Endothelial cell of umbilical vein (primary cell): ENCODE measurements at regions not wholly inside any gene's neighbourhood (a gene's known extent, or its start where the extent isn't known, plus 50 kb on each side); places are given as distances from the start of the nearest gene placed in this dataset.

Source experiments
- BruUV-seq: library from RNA; stranded (reverse); fragments of 400-500 nt; replicated peaks from 2 replicates; lab custom pipeline; 2021; lab: Mats Ljungman, UMichigan
- CTCF ChIA-PET: fragments of 300-600, 350-600 bp; sonication (Branson Sonifier 250); formaldehyde crosslinking; loops from one replicate; lab custom pipeline; 2021; ENCODE audit warnings: antibody characterized with exemption, inconsistent platforms; lab: Charles Lee
- POLR2A ChIA-PET: fragments of 300-600, 350-600 bp; sonication (Branson Sonifier 250); formaldehyde crosslinking; loops from one replicate; lab custom pipeline; 2021; ENCODE audit warnings: antibody characterized with exemption, inconsistent platforms; lab: Charles Lee
- DNase-seq: peaks from one replicate; pipeline ENCODE4 v3.0.0-alpha.2; 2011; ENCODE audit warnings: low read depth, low spot score
- FAIRE-seq: peaks from 2 replicates; lab custom pipeline; 2011; peaks lifted over from hg19 to GRCh38; lab: Jason Lieb, UNC
- H2AFZ ChIP-seq: 2 replicates; pipeline ENCODE4 v1.6.0; 2012; ENCODE audit warnings: low read depth, low read length, control low read depth, inconsistent platforms
- H3K27ac ChIP-seq: 2 replicates; pipeline ENCODE4 v1.5.1; 2011; ENCODE audit warnings: low read depth, mild to moderate bottlenecking, control low read depth, low read length, moderate library complexity; ENCODE audit not compliant: insufficient read depth
- H3K27me3 ChIP-seq, 2 experiments: 2 replicates each; pipeline versions ENCODE4 v1.6.0 to v1.6.1; 2011; ENCODE audit warnings: low read length in 2 of 2, mixed read lengths in 1 of 2; ENCODE audit not compliant: control insufficient read depth in 2 of 2, insufficient read depth in 2 of 2
- H3K36me3 ChIP-seq, 2 experiments: 2 replicates in 1 of 2; 3 replicates in 1 of 2; pipeline ENCODE4 v1.5.1; 2011; ENCODE audit warnings: low read length in 2 of 2, mild to moderate bottlenecking in 1 of 2, moderate library complexity in 1 of 2; ENCODE audit not compliant: control insufficient read depth in 2 of 2, insufficient read depth in 2 of 2; ENCODE audit errors: extremely low read depth in 1 of 2
- H3K4me1 ChIP-seq: 3 replicates; pipeline ENCODE4 v1.5.1; 2011; ENCODE audit warnings: mild to moderate bottlenecking, low read length; ENCODE audit not compliant: control insufficient read depth, insufficient read depth; ENCODE audit errors: extremely low read depth
- H3K4me2 ChIP-seq: 2 replicates; pipeline ENCODE4 v1.6.1; 2011; ENCODE audit warnings: low read length, control low read depth, mixed read lengths; ENCODE audit not compliant: insufficient read depth
- H3K4me3 ChIP-seq, 3 experiments: fragments of 200-600 bp in 1 of 3; sonication (generic), shearing (Covaris generic) in 1 of 3; replicated peaks in 1 of 3; 2 replicates each; pipeline ENCODE4 v1.5.1; 2011 to 2016; ENCODE audit warnings: control low read depth in 3 of 3, low read length in 3 of 3, mild to moderate bottlenecking in 2 of 3, inconsistent platforms in 1 of 3, low read depth in 1 of 3, moderate library complexity in 1 of 3; ENCODE audit not compliant: insufficient read depth in 1 of 3
- H3K79me2 ChIP-seq: 2 replicates; pipeline ENCODE4 v1.6.0; 2012; ENCODE audit warnings: low read length, inconsistent platforms; ENCODE audit not compliant: control insufficient read depth, insufficient read depth
- H3K9ac ChIP-seq: replicated peaks from 2 replicates; pipeline ENCODE3; 2011; ENCODE audit warnings: low read length, control low read depth; ENCODE audit not compliant: insufficient read depth; ENCODE audit errors: extremely low read depth
- H3K9me1 ChIP-seq: replicated peaks from 3 replicates; pipeline ENCODE4 v1.6.0; 2011; ENCODE audit warnings: mild to moderate bottlenecking, low read length; ENCODE audit not compliant: control insufficient read depth, insufficient read depth; ENCODE audit errors: extremely low read depth
- H3K9me3 ChIP-seq: replicated peaks from 2 replicates; pipeline ENCODE4 v1.5.1; 2012; ENCODE audit warnings: low read length, inconsistent platforms; ENCODE audit not compliant: control insufficient read depth, insufficient read depth
- H4K20me1 ChIP-seq: replicated peaks from 2 replicates; pipeline ENCODE3; 2011; ENCODE audit warnings: mild to moderate bottlenecking, low read length; ENCODE audit not compliant: control insufficient read depth, insufficient read depth; ENCODE audit errors: extremely low read depth
- EZH2 ChIP-seq: IDR thresholded peaks from 2 replicates; pipeline ENCODE4 v1.6.1; 2012; ENCODE audit warnings: borderline replicate concordance, low read depth, mild to moderate bottlenecking, moderate library complexity, low read length, inconsistent platforms; ENCODE audit not compliant: severe bottlenecking
- FOS ChIP-seq: IDR thresholded peaks from 2 replicates; pipeline ENCODE4 v1.6.1; 2011; ENCODE audit warnings: mild to moderate bottlenecking, low read length, moderate library complexity, borderline replicate concordance; ENCODE audit not compliant: insufficient read depth
- GATA2 ChIP-seq: IDR thresholded peaks from 2 replicates; pipeline ENCODE4 v1.7.0; 2011; ENCODE audit warnings: low read depth, mild to moderate bottlenecking, moderate library complexity, mixed read lengths, low read length; ENCODE audit not compliant: insufficient read length, insufficient read depth
- JUN ChIP-seq: IDR thresholded peaks from 2 replicates; pipeline ENCODE4 v1.6.1; 2011; ENCODE audit warnings: borderline replicate concordance, low read depth; ENCODE audit not compliant: insufficient read length, insufficient read depth
- MYC ChIP-seq: IDR thresholded peaks from one replicate; pipeline ENCODE4 v1.6.1; 2011; ENCODE audit warnings: mild to moderate bottlenecking, low read depth, low read length
- POLR2A ChIP-seq: IDR thresholded peaks from 2 replicates; pipeline ENCODE4 v1.6.1; 2012; ENCODE audit warnings: low read depth, mild to moderate bottlenecking, control low read depth, low read length
- POLR2AphosphoS5 ChIP-seq: IDR thresholded peaks from 2 replicates; pipeline ENCODE4 v1.6.1; 2012; ENCODE audit warnings: low read depth, mild to moderate bottlenecking, control low read depth, low read length, moderate library complexity; ENCODE audit not compliant: insufficient read depth
- dilution Hi-C: fragments of 300-500 bp; cut with MboI; formaldehyde crosslinking; loops from one replicate; pipeline ENCODE4 v1.15.0; 2019; ENCODE audit warnings: low sequenced_read_pairs; ENCODE audit not compliant: extremely low pct_ligation_motif_present
- intact Hi-C: fragments of 100-400 bp; cut with micrococcal nuclease; formaldehyde crosslinking; loops from one replicate; pipeline ENCODE4 v1.10.0; 2022
- TF ChIP-seq, protein P1 (sequence below): IDR thresholded peaks from 2 replicates; pipeline ENCODE4 v1.6.1; 2011; ENCODE audit not compliant: insufficient read depth, insufficient read length
- TF ChIP-seq, protein P2 (sequence below), 2 donors: IDR thresholded peaks; 1 replicate in 1 of 2; 2 replicates in 1 of 2; pipeline ENCODE4 v1.5.1; 2011; ENCODE audit warnings: low read length in 2 of 2, mild to moderate bottlenecking in 2 of 2, moderate library complexity in 2 of 2, control low read depth in 1 of 2, inconsistent platforms in 1 of 2, low read depth in 1 of 2; ENCODE audit not compliant: insufficient read depth in 1 of 2; ENCODE audit errors: extremely low read depth in 1 of 2

DNA sequence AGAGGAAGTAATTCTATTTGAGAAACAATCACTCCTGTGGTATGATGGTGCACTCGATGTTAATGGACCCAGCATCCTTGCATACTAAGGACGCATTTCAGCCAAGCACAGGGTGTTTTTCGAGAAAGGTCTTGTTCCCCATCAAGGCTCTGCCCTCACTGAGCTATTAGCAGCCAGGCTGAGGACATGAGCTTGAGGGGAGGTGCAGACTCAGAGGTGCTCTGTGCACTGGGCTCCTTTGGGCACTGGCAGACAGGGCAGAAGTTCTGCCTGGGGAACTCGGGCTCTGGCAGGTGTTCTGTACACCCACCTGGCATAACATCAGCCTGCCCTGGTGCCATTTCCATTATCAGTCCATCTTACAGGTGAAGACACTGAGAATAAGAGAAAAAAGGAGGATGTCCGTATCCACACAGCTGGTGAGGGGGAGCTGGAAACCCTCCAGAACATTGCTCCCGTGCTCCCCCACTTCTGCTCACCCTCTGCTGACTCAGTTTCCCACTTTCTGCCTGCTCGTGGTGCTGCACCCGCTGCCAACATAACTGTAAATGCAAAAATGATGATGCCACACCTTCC lies 92.7 kb upstream of the RET start:
- intact Hi-C loops: no loop called here
- Histone ChIP-seq H3K9me3 (no peaks in the 10 kb centered on the region), H3K4me2 (no peak overlapping the region), H2AFZ (no peak overlapping the region), H3K9ac (no peak overlapping the region), H3K36me3 (no peaks in the 10 kb centered on the region), H3K79me2 (no peaks in the 10 kb centered on the region), H3K27me3 (no peaks in the 10 kb centered on the region), H3K4me1 (no peaks in the 10 kb centered on the region), H3K27ac (no peak overlapping the region), H4K20me1 (no peaks in the 10 kb centered on the region), H3K4me3 (no peak overlapping the region), H3K9me1 (no peaks in the 10 kb centered on the region)
- ChIA-PET CTCF (no interaction called here), POLR2A (no interaction called here)
- DNase-seq (no peak), FAIRE-seq (no peak)
- dilution Hi-C loops: no loop called here
- TF ChIP-seq JUN (no peak), GATA2 (no peak), POLR2AphosphoS5 (no peak), MYC (no peak), POLR2A (no peak), EZH2 (no peak), FOS (no peak)
- TF ChIP-seq, protein P1, sequence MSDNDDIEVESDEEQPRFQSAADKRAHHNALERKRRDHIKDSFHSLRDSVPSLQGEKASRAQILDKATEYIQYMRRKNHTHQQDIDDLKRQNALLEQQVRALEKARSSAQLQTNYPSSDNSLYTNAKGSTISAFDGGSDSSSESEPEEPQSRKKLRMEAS: no peak
- TF ChIP-seq, protein P2, sequence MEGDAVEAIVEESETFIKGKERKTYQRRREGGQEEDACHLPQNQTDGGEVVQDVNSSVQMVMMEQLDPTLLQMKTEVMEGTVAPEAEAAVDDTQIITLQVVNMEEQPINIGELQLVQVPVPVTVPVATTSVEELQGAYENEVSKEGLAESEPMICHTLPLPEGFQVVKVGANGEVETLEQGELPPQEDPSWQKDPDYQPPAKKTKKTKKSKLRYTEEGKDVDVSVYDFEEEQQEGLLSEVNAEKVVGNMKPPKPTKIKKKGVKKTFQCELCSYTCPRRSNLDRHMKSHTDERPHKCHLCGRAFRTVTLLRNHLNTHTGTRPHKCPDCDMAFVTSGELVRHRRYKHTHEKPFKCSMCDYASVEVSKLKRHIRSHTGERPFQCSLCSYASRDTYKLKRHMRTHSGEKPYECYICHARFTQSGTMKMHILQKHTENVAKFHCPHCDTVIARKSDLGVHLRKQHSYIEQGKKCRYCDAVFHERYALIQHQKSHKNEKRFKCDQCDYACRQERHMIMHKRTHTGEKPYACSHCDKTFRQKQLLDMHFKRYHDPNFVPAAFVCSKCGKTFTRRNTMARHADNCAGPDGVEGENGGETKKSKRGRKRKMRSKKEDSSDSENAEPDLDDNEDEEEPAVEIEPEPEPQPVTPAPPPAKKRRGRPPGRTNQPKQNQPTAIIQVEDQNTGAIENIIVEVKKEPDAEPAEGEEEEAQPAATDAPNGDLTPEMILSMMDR (IDR thresholded peaks at IDR 0.05; ENCODE audit: extremely low read depth in 1 of 2, insufficient read depth in 1 of 2, low read depth in 1 of 2, low read length in 2 of 2): no peak
- no TSS peak for BruUV-seq
